ENCODE measurements at regions not wholly inside any gene's neighbourhood (a gene's known extent, or its start where the extent isn't known, plus 50 kb on each side); places are given as distances from the start of the nearest gene placed in this dataset.

DNA sequence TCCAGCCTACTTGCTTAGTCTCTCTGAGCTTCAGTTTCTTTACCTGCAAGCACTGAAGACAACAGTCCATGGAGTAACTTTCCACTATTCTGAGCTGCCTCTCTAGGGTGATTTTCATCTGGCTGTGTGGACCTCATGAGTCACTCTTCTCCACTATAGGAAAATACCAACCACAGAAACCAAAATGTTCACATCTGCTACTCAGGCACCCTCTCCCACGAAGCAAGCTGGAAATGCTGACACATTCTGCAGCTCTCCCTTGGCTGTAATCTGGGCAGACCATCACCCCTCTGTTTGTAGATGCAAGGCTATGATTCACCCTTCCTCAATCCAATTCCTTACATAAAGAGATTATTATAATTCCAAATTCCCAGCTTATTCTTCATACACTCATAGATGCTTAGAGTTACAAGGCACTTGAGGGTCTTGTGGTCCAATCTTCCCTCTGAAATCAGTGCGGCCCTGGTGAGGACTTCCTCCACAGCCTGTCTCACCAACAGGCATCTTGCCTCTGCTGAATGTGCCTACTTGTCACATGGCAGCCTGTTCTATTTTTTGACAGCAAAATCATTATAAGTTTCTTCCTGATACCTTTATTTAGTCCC lies 97.0 kb upstream of the LNX1 start:
- TF ChIP-seq, protein P1, sequence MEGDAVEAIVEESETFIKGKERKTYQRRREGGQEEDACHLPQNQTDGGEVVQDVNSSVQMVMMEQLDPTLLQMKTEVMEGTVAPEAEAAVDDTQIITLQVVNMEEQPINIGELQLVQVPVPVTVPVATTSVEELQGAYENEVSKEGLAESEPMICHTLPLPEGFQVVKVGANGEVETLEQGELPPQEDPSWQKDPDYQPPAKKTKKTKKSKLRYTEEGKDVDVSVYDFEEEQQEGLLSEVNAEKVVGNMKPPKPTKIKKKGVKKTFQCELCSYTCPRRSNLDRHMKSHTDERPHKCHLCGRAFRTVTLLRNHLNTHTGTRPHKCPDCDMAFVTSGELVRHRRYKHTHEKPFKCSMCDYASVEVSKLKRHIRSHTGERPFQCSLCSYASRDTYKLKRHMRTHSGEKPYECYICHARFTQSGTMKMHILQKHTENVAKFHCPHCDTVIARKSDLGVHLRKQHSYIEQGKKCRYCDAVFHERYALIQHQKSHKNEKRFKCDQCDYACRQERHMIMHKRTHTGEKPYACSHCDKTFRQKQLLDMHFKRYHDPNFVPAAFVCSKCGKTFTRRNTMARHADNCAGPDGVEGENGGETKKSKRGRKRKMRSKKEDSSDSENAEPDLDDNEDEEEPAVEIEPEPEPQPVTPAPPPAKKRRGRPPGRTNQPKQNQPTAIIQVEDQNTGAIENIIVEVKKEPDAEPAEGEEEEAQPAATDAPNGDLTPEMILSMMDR (conservative IDR thresholded peaks at IDR 0.05 in 1 of 2, IDR thresholded peaks at IDR 0.05 in 1 of 2; ENCODE audit: low read depth in 1 of 2, low read length in 2 of 2), result no peak
- no peak for TF ChIP-seq EZH2 (IDR thresholded peaks at IDR 0.05; ENCODE audit: low read length, missing control alignments)
